Right atrium auricular region (tissue), 2 donors: ENCODE measurements at regions not wholly inside any gene's neighbourhood (a gene's known extent, or its start where the extent isn't known, plus 50 kb on each side); places are given as distances from the start of the nearest gene placed in this dataset.
A peak's percentile ranks its signal among the peaks of the same experiment; 100 is the strongest.

Source experiments
- DNase-seq: peaks from one replicate; pipeline ENCODE4 v3.0.0-alpha.2; 2019; ENCODE audit warnings: low spot score
- H3K27ac ChIP-seq, 2 donors: fragments of 200-600 bp; sonication (generic); 1 replicate in 1 of 2; 2 replicates in 1 of 2; pipeline ENCODE4 v1.5.1; 2016 to 2019
- H3K27me3 ChIP-seq, 2 donors: fragments of 200-600 bp; sonication (generic); one replicate each; pipeline versions ENCODE4 v1.5.1 to v1.6.0; 2017 to 2019
- H3K36me3 ChIP-seq: fragments of 200-600 bp; sonication (generic); one replicate; pipeline ENCODE4 v1.5.1; 2016
- H3K4me1 ChIP-seq, 2 donors: fragments of 200-600 bp; sonication (generic); one replicate each; pipeline versions ENCODE4 v1.5.1 to v1.6.0; 2017 to 2019
- H3K4me3 ChIP-seq, 2 donors: fragments of 200-600 bp; sonication (generic); 1 replicate in 1 of 2; 2 replicates in 1 of 2; pipeline ENCODE4 v1.5.1; 2017 to 2019; ENCODE audit warnings: mild to moderate bottlenecking in 1 of 2, moderate library complexity in 1 of 2
- H3K9me3 ChIP-seq, 2 donors: fragments of 200-600 bp; sonication (generic); one replicate each; pipeline ENCODE4 v1.5.1; 2019
- TF ChIP-seq, protein P1 (sequence below), 2 donors: fragments of 200-600 bp; sonication (generic); IDR thresholded peaks; one replicate each; pipeline ENCODE4 v1.5.1; 2019; ENCODE audit warnings: antibody characterized with exemption in 2 of 2

DNA sequence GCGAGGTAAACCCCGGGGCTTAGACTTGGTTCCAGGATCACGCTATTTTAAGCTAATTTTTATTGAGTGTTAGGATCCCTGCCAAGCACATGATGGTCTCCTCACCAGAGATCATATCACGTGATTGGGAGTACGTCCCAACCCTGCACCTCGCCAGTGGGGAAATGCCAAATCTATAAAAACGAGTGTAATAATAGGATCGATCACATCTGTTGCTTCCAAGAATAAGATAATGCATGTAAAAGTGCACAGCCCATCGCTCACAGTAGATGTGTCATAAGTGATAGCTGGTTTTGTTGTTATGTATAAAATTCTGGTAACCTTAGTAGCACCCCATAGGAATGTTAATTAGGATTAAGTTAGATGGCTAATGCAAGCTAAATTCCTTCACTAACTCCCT is 581.0 kb upstream of the TMEM132C start:
- H3K9me3 ChIP-seq, result no peaks in the 10 kb centered on the region
- TF ChIP-seq, protein P1, sequence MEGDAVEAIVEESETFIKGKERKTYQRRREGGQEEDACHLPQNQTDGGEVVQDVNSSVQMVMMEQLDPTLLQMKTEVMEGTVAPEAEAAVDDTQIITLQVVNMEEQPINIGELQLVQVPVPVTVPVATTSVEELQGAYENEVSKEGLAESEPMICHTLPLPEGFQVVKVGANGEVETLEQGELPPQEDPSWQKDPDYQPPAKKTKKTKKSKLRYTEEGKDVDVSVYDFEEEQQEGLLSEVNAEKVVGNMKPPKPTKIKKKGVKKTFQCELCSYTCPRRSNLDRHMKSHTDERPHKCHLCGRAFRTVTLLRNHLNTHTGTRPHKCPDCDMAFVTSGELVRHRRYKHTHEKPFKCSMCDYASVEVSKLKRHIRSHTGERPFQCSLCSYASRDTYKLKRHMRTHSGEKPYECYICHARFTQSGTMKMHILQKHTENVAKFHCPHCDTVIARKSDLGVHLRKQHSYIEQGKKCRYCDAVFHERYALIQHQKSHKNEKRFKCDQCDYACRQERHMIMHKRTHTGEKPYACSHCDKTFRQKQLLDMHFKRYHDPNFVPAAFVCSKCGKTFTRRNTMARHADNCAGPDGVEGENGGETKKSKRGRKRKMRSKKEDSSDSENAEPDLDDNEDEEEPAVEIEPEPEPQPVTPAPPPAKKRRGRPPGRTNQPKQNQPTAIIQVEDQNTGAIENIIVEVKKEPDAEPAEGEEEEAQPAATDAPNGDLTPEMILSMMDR (IDR thresholded peaks at IDR 0.05), result no peak
- H3K4me1 ChIP-seq, result no peaks in the 10 kb centered on the region
- H3K36me3 ChIP-seq, result no peaks in the 10 kb centered on the region
- no peak overlapping the region for H3K4me3 ChIP-seq
- no peak overlapping the region for H3K27ac ChIP-seq
- H3K27me3 ChIP-seq, result no peaks in the 10 kb centered on the region
- DNase-seq, result no peak

DNA sequence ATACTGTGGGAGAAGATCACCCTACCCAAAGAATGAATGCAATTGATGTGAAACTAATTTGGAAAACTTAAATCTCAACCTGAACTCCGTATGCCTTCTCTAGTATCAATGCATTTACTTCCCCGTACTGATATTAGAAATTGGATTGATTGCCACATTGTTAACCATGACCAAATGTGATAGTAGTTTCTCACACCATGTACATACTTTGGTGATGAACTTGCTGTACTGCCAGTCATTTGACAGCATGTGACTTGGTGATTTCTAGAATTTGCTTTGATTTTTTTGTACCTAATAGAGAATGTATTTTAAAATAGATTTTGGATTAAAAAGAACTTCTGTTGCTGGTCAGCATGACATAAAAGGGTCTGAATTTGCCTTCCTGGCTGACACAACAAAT is 579.8 kb upstream of the TMEM132C start:
- Histone ChIP-seq H3K27me3 (no peaks in the 10 kb centered on the region), H3K36me3 (no peaks in the 10 kb centered on the region), H3K27ac (no peak overlapping the region), H3K4me1 (no peaks in the 10 kb centered on the region), H3K9me3 (no peaks in the 10 kb centered on the region), H3K4me3 (no peak overlapping the region)
- TF ChIP-seq, protein P1 (IDR thresholded peaks at IDR 0.05), result no peak
- DNase-seq, result no peak

DNA sequence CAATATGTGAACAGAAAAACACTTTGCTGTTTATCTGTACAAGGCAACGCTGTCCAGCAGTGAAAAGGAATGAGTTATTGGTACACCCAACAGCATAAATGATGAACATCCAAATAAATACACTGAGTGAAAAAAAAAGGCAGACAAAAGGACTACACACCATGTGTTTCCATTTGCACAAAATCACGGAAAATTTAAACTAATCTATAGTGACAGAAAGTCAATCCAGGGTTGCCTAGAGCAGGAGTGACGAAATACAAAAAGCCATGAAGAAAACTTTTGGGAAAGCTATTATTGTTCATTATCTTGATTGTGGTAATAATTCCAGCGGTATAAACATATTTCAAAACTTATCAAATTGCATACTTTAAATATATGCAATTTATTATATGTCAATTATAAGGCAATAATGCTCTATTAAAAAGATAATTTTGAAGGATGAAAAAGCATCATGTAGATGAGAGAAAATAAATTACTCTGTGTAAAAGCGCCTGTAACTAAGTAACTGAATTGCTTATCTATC is 578.0 kb upstream of the TMEM132C start:
- Histone ChIP-seq H3K27me3 (no peaks in the 10 kb centered on the region), H3K36me3 (no peaks in the 10 kb centered on the region), H3K27ac (no peak overlapping the region), H3K4me1 (no peaks in the 10 kb centered on the region), H3K9me3 (no peaks in the 10 kb centered on the region), H3K4me3 (no peak overlapping the region)
- DNase-seq, result no peak
- TF ChIP-seq, protein P1 (IDR thresholded peaks at IDR 0.05), result no peak

DNA sequence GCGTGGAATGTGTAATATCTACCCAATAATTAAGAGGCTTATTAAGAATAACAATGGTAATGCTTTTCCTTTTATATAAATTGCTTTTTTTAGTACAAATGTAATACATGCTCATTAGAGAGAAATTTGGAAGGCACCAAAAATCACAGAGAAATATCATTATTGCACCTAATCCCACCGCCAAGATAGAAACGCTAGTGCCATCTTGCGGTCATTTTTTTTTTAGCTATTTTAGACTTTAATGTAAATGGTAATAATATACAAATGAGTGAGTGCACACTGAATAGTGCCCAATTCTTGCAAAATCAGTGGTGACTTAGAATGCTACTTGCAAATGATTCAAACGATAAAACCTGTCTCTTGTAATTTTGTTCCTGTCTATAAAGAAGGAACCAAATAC is 576.8 kb upstream of the TMEM132C start:
- Histone ChIP-seq H3K27me3 (no peaks in the 10 kb centered on the region), H3K9me3 (no peaks in the 10 kb centered on the region), H3K4me1 (no peaks in the 10 kb centered on the region), H3K36me3 (no peaks in the 10 kb centered on the region), H3K27ac (no peak overlapping the region), H3K4me3 (no peak overlapping the region)
- TF ChIP-seq, protein P1 (IDR thresholded peaks at IDR 0.05), result peak in 1 of 2 donors; percentile 18
- no peak for DNase-seq

DNA sequence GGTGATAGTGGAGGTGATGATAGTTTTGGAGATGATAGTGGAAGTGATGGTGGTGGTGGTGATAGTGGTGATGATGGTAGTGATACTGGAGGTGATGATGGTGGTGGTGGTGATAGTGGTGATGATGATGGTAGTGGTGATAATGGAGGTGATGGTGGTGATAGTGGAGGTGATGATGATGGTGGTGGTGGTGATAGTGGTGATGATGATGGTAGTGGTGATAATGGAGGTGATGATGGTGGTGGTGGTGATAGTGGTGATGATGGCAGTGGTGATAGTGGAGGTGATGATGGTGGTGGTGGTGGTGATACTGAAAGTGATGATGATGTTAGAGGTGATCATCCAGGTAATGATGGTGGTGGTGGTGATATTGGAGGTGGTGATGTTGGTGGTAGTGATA is 570.0 kb upstream of the TMEM132C start:
- TF ChIP-seq, protein P1 (IDR thresholded peaks at IDR 0.05), result no peak
- no peak for DNase-seq
- H3K4me3 ChIP-seq, result no peak overlapping the region

DNA sequence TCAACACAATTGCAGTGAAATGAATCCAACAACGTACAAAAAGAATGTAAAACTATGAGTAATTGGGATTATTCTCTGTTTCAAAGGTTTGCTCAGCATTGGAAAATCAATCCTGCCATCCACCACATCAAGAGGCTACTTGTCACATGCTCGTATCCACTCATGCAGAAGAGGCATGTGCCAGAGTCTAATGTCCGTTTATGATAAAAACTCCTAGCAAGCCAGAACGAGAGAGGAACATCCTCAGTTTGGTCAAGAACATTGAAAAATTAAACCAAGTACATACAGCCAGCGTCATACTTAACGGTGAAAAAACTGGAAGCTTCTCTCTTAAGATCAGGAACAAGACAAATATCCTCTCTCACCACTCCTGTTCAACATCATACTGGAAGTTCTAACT is 563.9 kb upstream of the TMEM132C start:
- no peaks in the 10 kb centered on the region for H3K27me3 ChIP-seq
- TF ChIP-seq, protein P1 (IDR thresholded peaks at IDR 0.05), result no peak
- H3K9me3 ChIP-seq, result no peaks in the 10 kb centered on the region

More for the DNA sequence above, 570.0 kb upstream of the TMEM132C start:
- no peaks in the 10 kb centered on the region for H3K4me1 ChIP-seq
- no peaks in the 10 kb centered on the region for H3K36me3 ChIP-seq
- no peak overlapping the region for H3K27ac ChIP-seq
- no peaks in the 10 kb centered on the region for H3K9me3 ChIP-seq
- H3K27me3 ChIP-seq, result no peaks in the 10 kb centered on the region

More for the DNA sequence above, 563.9 kb upstream of the TMEM132C start:
- Histone ChIP-seq H3K27ac (no peak overlapping the region), H3K4me1 (no peaks in the 10 kb centered on the region), H3K4me3 (no peak overlapping the region), H3K36me3 (no peaks in the 10 kb centered on the region)
- DNase-seq, result no peak
